Gastroesophageal sphincter (tissue), 3 donors: ENCODE measurements at regions not wholly inside any gene's neighbourhood (a gene's known extent, or its start where the extent isn't known, plus 50 kb on each side); places are given as distances from the start of the nearest gene placed in this dataset.

Experiments used
- CTCF ChIP-seq, 4 experiments: fragments of 200-600 bp in 2 of 4; fragments of 450-650 bp in 2 of 4; sonication (generic) in 1 of 4; IDR thresholded peaks; one replicate each; pipeline ENCODE4 v1.5.1; 2017 to 2019; ENCODE audit warnings: antibody characterized with exemption in 4 of 4, mild to moderate bottlenecking in 2 of 4, moderate library complexity in 2 of 4
- EP300 ChIP-seq: sonication (generic); formaldehyde crosslinking; IDR thresholded peaks from one replicate; pipeline ENCODE4 v1.6.1; 2017; ENCODE audit warnings: antibody characterized with exemption, mild to moderate bottlenecking

GRCh38 chr3:192068464-192069254 is 607.7 kb downstream of the PYDC2 start:
- TF ChIP-seq EP300 (no peak), CTCF (IDR thresholded peaks at IDR 0.05) (no peak)
